ENCODE measurements at regions not wholly inside any gene's neighbourhood (a gene's known extent, or its start where the extent isn't known, plus 50 kb on each side); places are given as distances from the start of the nearest gene placed in this dataset.

- Histone ChIP-seq H3F3A (ENCODE audit: insufficient read depth, low read length) (no peaks in the 10 kb centered on the region), H3K4me1 (ENCODE audit: low read length) (no peaks in the 10 kb centered on the region), H3K79me2 (ENCODE audit: low read length) (no peaks in the 10 kb centered on the region), H3K9me3 (replicated peaks; ENCODE audit: insufficient read depth, low read length) (no peaks in the 10 kb centered on the region), H3K27me3 (replicated peaks; ENCODE audit: insufficient read depth, low read length) (no peaks in the 10 kb centered on the region), H4K20me1 (ENCODE audit: insufficient read depth, low read length) (no peaks in the 10 kb centered on the region), H2AFZ (ENCODE audit: low read length) (no peak overlapping the region), H3K9ac (ENCODE audit: low read length) (no peak overlapping the region), H3K36me3 (replicated peaks; ENCODE audit: insufficient read depth, low read length) (no peaks in the 10 kb centered on the region), H3K4me3 (ENCODE audit: low read length) (no peak overlapping the region), H3K27ac (ENCODE audit: low read length) (no peak overlapping the region), H3K4me2 (ENCODE audit: low read depth, low read length) (no peak overlapping the region), H3K9me2 (replicated peaks; ENCODE audit: insufficient read depth, low read length) (no peaks in the 10 kb centered on the region)
- DNase-seq: no peak
- no peak for TF ChIP-seq EZH2phosphoT487 (IDR thresholded peaks at IDR 0.05; ENCODE audit: low read length)
- TF ChIP-seq CTCF (IDR thresholded peaks at IDR 0.05; ENCODE audit: low read length): no peak
These were observed 670.0 kb upstream of the FAM174A start for GRCh38 chr5:99865159-99865558.

- no peaks in the 10 kb centered on the region for H3K4me1 ChIP-seq (ENCODE audit: low read length)
- H3K27me3 ChIP-seq (replicated peaks; ENCODE audit: insufficient read depth, low read length): no peaks in the 10 kb centered on the region
These were observed 699.4 kb upstream of the FAM174A start for GRCh38 chr5:99835791-99836190.

GRCh38 chr5:99827136-99827535 lies 708.0 kb upstream of the FAM174A start:
- no peak overlapping the region for H3K27ac ChIP-seq (ENCODE audit: low read length)

More at GRCh38 chr5:99835791-99836190, 699.4 kb upstream of the FAM174A start:
- no peaks in the 10 kb centered on the region for H3K36me3 ChIP-seq (replicated peaks; ENCODE audit: insufficient read depth, low read length)
- no peaks in the 10 kb centered on the region for H3K9me3 ChIP-seq (replicated peaks; ENCODE audit: insufficient read depth, low read length)
- no peaks in the 10 kb centered on the region for H3K9me2 ChIP-seq (replicated peaks; ENCODE audit: insufficient read depth, low read length)
- no peak overlapping the region for H2AFZ ChIP-seq (ENCODE audit: low read length)
- H3F3A ChIP-seq (ENCODE audit: insufficient read depth, low read length): no peaks in the 10 kb centered on the region
- H3K4me2 ChIP-seq (ENCODE audit: low read depth, low read length): no peak overlapping the region
- no peak overlapping the region for H3K4me3 ChIP-seq (ENCODE audit: low read length)
- H3K27ac ChIP-seq (ENCODE audit: low read length): no peak overlapping the region
- H3K79me2 ChIP-seq (ENCODE audit: low read length): no peaks in the 10 kb centered on the region
- DNase-seq: no peak
- H4K20me1 ChIP-seq (ENCODE audit: insufficient read depth, low read length): no peaks in the 10 kb centered on the region
- TF ChIP-seq EZH2phosphoT487 (IDR thresholded peaks at IDR 0.05; ENCODE audit: low read length) (no peak), EZH2 (optimal IDR thresholded peaks at IDR 0.05; ENCODE audit: low read depth, low read length) (no peak), CTCF (IDR thresholded peaks at IDR 0.05; ENCODE audit: low read length) (no peak)
- no peak overlapping the region for H3K9ac ChIP-seq (ENCODE audit: low read length)

More at GRCh38 chr5:99827136-99827535, 708.0 kb upstream of the FAM174A start:
- no peak overlapping the region for H3K4me3 ChIP-seq (ENCODE audit: low read length)
- no peak for DNase-seq
- no peaks in the 10 kb centered on the region for H4K20me1 ChIP-seq (ENCODE audit: insufficient read depth, low read length)
- H2AFZ ChIP-seq (ENCODE audit: low read length): no peak overlapping the region
- H3K4me2 ChIP-seq (ENCODE audit: low read depth, low read length): no peak overlapping the region
- no peaks in the 10 kb centered on the region for H3K9me3 ChIP-seq (replicated peaks; ENCODE audit: insufficient read depth, low read length)
- no peaks in the 10 kb centered on the region for H3K9me2 ChIP-seq (replicated peaks; ENCODE audit: insufficient read depth, low read length)
- H3K4me1 ChIP-seq (ENCODE audit: low read length): no peaks in the 10 kb centered on the region
- no peaks in the 10 kb centered on the region for H3K79me2 ChIP-seq (ENCODE audit: low read length)
- H3K36me3 ChIP-seq (replicated peaks; ENCODE audit: insufficient read depth, low read length): no peaks in the 10 kb centered on the region
- TF ChIP-seq EZH2phosphoT487 (IDR thresholded peaks at IDR 0.05; ENCODE audit: low read length) (no peak), EZH2 (optimal IDR thresholded peaks at IDR 0.05; ENCODE audit: low read depth, low read length) (no peak), CTCF (IDR thresholded peaks at IDR 0.05; ENCODE audit: low read length) (no peak)
- no peaks in the 10 kb centered on the region for H3K27me3 ChIP-seq (replicated peaks; ENCODE audit: insufficient read depth, low read length)
- H3F3A ChIP-seq (ENCODE audit: insufficient read depth, low read length): no peaks in the 10 kb centered on the region
- H3K9ac ChIP-seq (ENCODE audit: low read length): no peak overlapping the region

Data from MM.1S (cell line).